SK-N-SH (cell line): ENCODE measurements at regions not wholly inside any gene's neighbourhood (a gene's known extent, or its start where the extent isn't known, plus 50 kb on each side); places are given as distances from the start of the nearest gene placed in this dataset.

Experiments
- CTCF ChIA-PET: fragments of 300-600, 350-600 bp; formaldehyde crosslinking; extraction: SDS; loops from one replicate; lab custom pipeline; 2021; lab: Yijun Ruan, JAX
- POLR2A ChIA-PET: fragments of 350-600 bp; sonication (Branson Sonifier 250); formaldehyde crosslinking; extraction: SDS; loops from one replicate; lab custom pipeline; 2020; ENCODE audit warnings: antibody characterized with exemption, inconsistent platforms; lab: Yijun Ruan, JAX
- DNase-seq: peaks from one replicate; pipeline ENCODE4 v3.0.0; 2012
- H2AFZ ChIP-seq: fragments of 200-600 bp; sonication (generic); 2 replicates; pipeline ENCODE4 v1.8.1; 2016; ENCODE audit warnings: antibody characterized with exemption, mild to moderate bottlenecking, low read depth
- H3F3A ChIP-seq: fragments of 200-600 bp; sonication (generic); replicated peaks from 2 replicates; pipeline ENCODE3; 2016; ENCODE audit warnings: antibody characterized with exemption, mild to moderate bottlenecking; ENCODE audit not compliant: insufficient read depth
- H3K27ac ChIP-seq, 2 experiments: fragments of 200-500 bp in 1 of 2; fragments of 200-600 bp in 1 of 2; sonication (Bioruptor generic) in 1 of 2; sonication (generic), shearing (Covaris generic) in 1 of 2; 2 replicates each; pipeline versions ENCODE4 v1.5.1 to v1.6.1; 2014 to 2016; ENCODE audit warnings: low read depth in 2 of 2, inconsistent platforms in 1 of 2, low read length in 1 of 2, mild to moderate bottlenecking in 1 of 2, mixed read lengths in 1 of 2
- H3K27me3 ChIP-seq: fragments of 200-600 bp; sonication (generic), shearing (Covaris generic); 2 replicates; pipeline ENCODE4 v1.6.1; 2016; ENCODE audit warnings: mixed run types; ENCODE audit not compliant: insufficient read depth
- H3K36me3 ChIP-seq, 2 experiments: fragments of 200-500 bp in 1 of 2; fragments of 200-600 bp in 1 of 2; sonication (Bioruptor generic) in 1 of 2; sonication (generic) in 1 of 2; replicated peaks in 1 of 2; 2 replicates each; pipeline versions ENCODE3 to v1.5.1; 2014 to 2016; ENCODE audit warnings: low read length in 1 of 2, mild to moderate bottlenecking in 1 of 2; ENCODE audit not compliant: insufficient read depth in 2 of 2, control insufficient read depth in 1 of 2
- H3K4me1 ChIP-seq, 2 experiments: fragments of 200-500 bp in 1 of 2; fragments of 200-600 bp in 1 of 2; sonication (Bioruptor generic) in 1 of 2; sonication (generic), shearing (Covaris generic) in 1 of 2; 2 replicates each; pipeline versions ENCODE4 v1.5.1 to v1.6.1; 2014 to 2016; ENCODE audit warnings: low read depth in 1 of 2, low read length in 1 of 2, mixed run types in 1 of 2; ENCODE audit not compliant: insufficient read depth in 2 of 2, control insufficient read depth in 1 of 2
- H3K4me2 ChIP-seq: fragments of 200-600 bp; sonication (generic), shearing (Covaris generic); 2 replicates; pipeline ENCODE4 v1.6.1; 2017; ENCODE audit warnings: mixed run types
- H3K4me3 ChIP-seq, 2 experiments: fragments of 200-500 bp in 1 of 2; fragments of 200-600 bp in 1 of 2; sonication (Bioruptor generic) in 1 of 2; sonication (generic), shearing (Covaris generic) in 1 of 2; 2 replicates each; pipeline versions ENCODE4 v1.5.1 to v1.8.1; 2014 to 2016; ENCODE audit warnings: low read depth in 2 of 2, inconsistent platforms in 1 of 2, low read length in 1 of 2, mild to moderate bottlenecking in 1 of 2, mixed read lengths in 1 of 2, moderate library complexity in 1 of 2
- H3K79me2 ChIP-seq: fragments of 200-600 bp; sonication (generic); 2 replicates; pipeline ENCODE4 v1.8.1; 2017; ENCODE audit warnings: mild to moderate bottlenecking; ENCODE audit not compliant: insufficient read depth
- H3K9ac ChIP-seq: fragments of 200-600 bp; sonication (generic); 2 replicates; pipeline ENCODE4 v1.6.1; 2017; ENCODE audit warnings: mixed run types
- H3K9me2 ChIP-seq: fragments of 200-600 bp; sonication (generic); 2 replicates; pipeline ENCODE4 v1.6.1; 2017; ENCODE audit warnings: mixed run types
- H3K9me3 ChIP-seq: fragments of 200-600 bp; sonication (generic); 2 replicates; pipeline ENCODE4 v1.6.1; 2017; ENCODE audit warnings: mixed run types, mild to moderate bottlenecking, moderate library complexity
- H4K20me1 ChIP-seq: fragments of 200-600 bp; sonication (generic); 2 replicates; pipeline ENCODE4 v1.6.1; 2017; ENCODE audit warnings: mild to moderate bottlenecking, mixed run types; ENCODE audit not compliant: insufficient read depth
- CTCF ChIP-seq: fragments of 200-600 bp; sonication (generic); IDR thresholded peaks from 2 replicates; pipeline ENCODE4 v1.6.1; 2017; ENCODE audit warnings: antibody characterized with exemption, mild to moderate bottlenecking, moderate library complexity
- ELF1 ChIP-seq: IDR thresholded peaks from 2 replicates; pipeline ENCODE4 v1.4.0; 2012
- EZH2phosphoT487 ChIP-seq: fragments of 200-600 bp; sonication (generic); IDR thresholded peaks from 2 replicates; pipeline ENCODE4 v1.6.1; 2017; ENCODE audit warnings: low read depth, mixed run types, mild to moderate bottlenecking, antibody characterized with exemption, moderate library complexity, borderline replicate concordance
- FOXJ3 ChIP-seq: sonication (generic); formaldehyde crosslinking; IDR thresholded peaks from 2 replicates; pipeline ENCODE4 v1.5.1; 2020; ENCODE audit warnings: mild to moderate bottlenecking, missing genetic modification reagents
- GABPA ChIP-seq: IDR thresholded peaks from 2 replicates; pipeline ENCODE4 v1.4.0; 2012; ENCODE audit warnings: low read depth, mild to moderate bottlenecking
- GATA2 ChIP-seq: sonication (generic); formaldehyde crosslinking; IDR thresholded peaks from 2 replicates; pipeline ENCODE4 v1.5.0; 2020; ENCODE audit warnings: mild to moderate bottlenecking, missing genetic modification reagents
- IRF3 ChIP-seq: fragments of 150-350 bp; IDR thresholded peaks from 2 replicates; pipeline ENCODE4 v1.6.1; 2016; ENCODE audit warnings: mild to moderate bottlenecking, low read depth, low read length
- MEF2A ChIP-seq: IDR thresholded peaks from 2 replicates; pipeline ENCODE4 v1.4.0; 2012; ENCODE audit warnings: low read depth, borderline replicate concordance
- MXI1 ChIP-seq: IDR thresholded peaks from 2 replicates; pipeline ENCODE4 v1.6.1; 2012; ENCODE audit warnings: mild to moderate bottlenecking, low read depth, low read length, improper control_type of control experiment
- NRF1 ChIP-seq: IDR thresholded peaks from 2 replicates; pipeline ENCODE4 v1.6.1; 2012; ENCODE audit warnings: low read depth, mild to moderate bottlenecking, low read length
- PBX3 ChIP-seq: IDR thresholded peaks from 2 replicates; pipeline ENCODE4; 2012
- RAD21 ChIP-seq: IDR thresholded peaks from 2 replicates; pipeline ENCODE4 v1.6.1; 2012; ENCODE audit warnings: mild to moderate bottlenecking, low read length
- RFX5 ChIP-seq: IDR thresholded peaks from 2 replicates; pipeline ENCODE4 v1.6.1; 2012; ENCODE audit warnings: mild to moderate bottlenecking, improper control_type of control experiment, low read length
- RXRA ChIP-seq: IDR thresholded peaks from 2 replicates; pipeline ENCODE4 v1.4.0; 2012; ENCODE audit warnings: low read depth, mild to moderate bottlenecking, borderline replicate concordance
- TAF1 ChIP-seq: IDR thresholded peaks from 2 replicates; pipeline ENCODE4 v1.6.1; 2012; ENCODE audit warnings: low read depth, mild to moderate bottlenecking, low read length, moderate library complexity, borderline replicate concordance
- TCF12 ChIP-seq: IDR thresholded peaks from 2 replicates; pipeline ENCODE4 v1.4.0; 2012
- USF2 ChIP-seq: fragments of 150-350 bp; IDR thresholded peaks from 2 replicates; pipeline ENCODE4 v1.6.1; 2017; ENCODE audit warnings: antibody characterized with exemption, low read length, low read depth, borderline replicate concordance
- YY1 ChIP-seq: IDR thresholded peaks from 2 replicates; pipeline ENCODE4 v1.4.0; 2012; ENCODE audit warnings: low read depth, mild to moderate bottlenecking
- ZBTB33 ChIP-seq: IDR thresholded peaks from 2 replicates; pipeline ENCODE4 v1.4.0; 2012; ENCODE audit warnings: low read depth, borderline replicate concordance
- WGBS: methylation state at CpG from one replicate; pipeline ENCODE4 v1.1.6; 2017; ENCODE audit warnings: low lambda C conversion rate; 5-methylcytosine and 5-hydroxymethylcytosine counted together

GRCh38 chrX:97797076-97797475 lies 913.4 kb downstream of the RPA4 start:
- DNase-seq: no peak
- Histone ChIP-seq H3K27me3 (no peaks in the 10 kb centered on the region), H3K9me3 (no peaks in the 10 kb centered on the region), H3K36me3 (no peaks in the 10 kb centered on the region), H4K20me1 (no peaks in the 10 kb centered on the region), H3K27ac (no peak overlapping the region), H3F3A (no peaks in the 10 kb centered on the region), H3K9ac (no peak overlapping the region), H3K4me2 (no peak overlapping the region), H2AFZ (no peak overlapping the region), H3K4me3 (no peak overlapping the region), H3K79me2 (no peaks in the 10 kb centered on the region), H3K4me1 (no peaks in the 10 kb centered on the region), H3K9me2 (no peaks in the 10 kb centered on the region)
- POLR2A ChIA-PET: no interaction called here
- 5% methylated on average over 2 of the region's 2 CpGs for WGBS
- CTCF ChIA-PET: no interaction called here
- TF ChIP-seq ZBTB33 (no peak), ELF1 (no peak), RAD21 (no peak), MXI1 (no peak)

- no peaks in the 10 kb centered on the region for H3F3A ChIP-seq
- H2AFZ ChIP-seq: peak overlapping the region; percentile 31; the same call in 1 of the 2 replicates
- H3K4me3 ChIP-seq: 0 out of 4 replicates have a peak overlapping the region, but pooled peaks of 1 of the 2 experiments have one; percentile 10
- CTCF ChIA-PET: no interaction called here
- H3K79me2 ChIP-seq: no peaks in the 10 kb centered on the region
- no peak overlapping the region for H3K9ac ChIP-seq
- no peaks in the 10 kb centered on the region for H3K36me3 ChIP-seq
- no peaks in the 10 kb centered on the region for H4K20me1 ChIP-seq
- H3K9me2 ChIP-seq: no peaks in the 10 kb centered on the region
- no peaks in the 10 kb centered on the region for H3K9me3 ChIP-seq
- 0 out of 2 replicates have a peak overlapping the region, but pooled peaks have one; percentile 16 for H3K4me2 ChIP-seq
- H3K4me1 ChIP-seq: no peaks in the 10 kb centered on the region
- POLR2A ChIA-PET: no interaction called here
- H3K27me3 ChIP-seq: no peaks in the 10 kb centered on the region
- WGBS: 33% methylated on average over 3 of the region's 3 CpGs
- H3K27ac ChIP-seq: no peak overlapping the region
- DNase-seq: no peak
- TF ChIP-seq GABPA: no peak
- TF ChIP-seq RFX5: no peak
- TF ChIP-seq MXI1: no peak
- no peak for TF ChIP-seq IRF3
- TF ChIP-seq USF2: no peak
- TF ChIP-seq RXRA: no peak
- TF ChIP-seq CTCF: no peak
- TF ChIP-seq FOXJ3 (CRISPR knock-in tag): no peak
- TF ChIP-seq TCF12: no peak
- TF ChIP-seq PBX3: no peak
- TF ChIP-seq GATA2 (CRISPR knock-in tag): no peak
- TF ChIP-seq TAF1: no peak
- no peak for TF ChIP-seq YY1
- no peak for TF ChIP-seq EZH2phosphoT487
- TF ChIP-seq ZBTB33: no peak
- no peak for TF ChIP-seq NRF1
- no peak for TF ChIP-seq ELF1
- TF ChIP-seq MEF2A: no peak
These were observed 922.5 kb downstream of the RPA4 start for GRCh38 chrX:97806238-97806637.
